Natural killer cell (primary cell): ENCODE measurements at regions not wholly inside any gene's neighbourhood (a gene's known extent, or its start where the extent isn't known, plus 50 kb on each side); places are given as distances from the start of the nearest gene placed in this dataset.
"Not testable (repeated sequence)": the region's sequence is repeated elsewhere in the genome, so short reads cannot be mapped to it uniquely, and the experiment has no call there.

Source experiments
- ATAC-seq, 3 donors: fragments of 150-1000 bp in 2 of 3; fragments of 200-7000 bp in 1 of 3; cut with Tn5 transposase; 1 replicate in 1 of 3; 2 replicates in 2 of 3; pipeline ENCODE4 v1.10.0; 2021; ENCODE audit warnings: mild to moderate bottlenecking in 2 of 3, moderate library complexity in 2 of 3
- DNase-seq, 2 donors: peaks; one replicate each; pipeline versions ENCODE4 v3.0.0 to v3.0.0-alpha.2; 2013 to 2021; ENCODE audit warnings: mixed read lengths in 1 of 2
- H3K27ac ChIP-seq: one replicate; pipeline ENCODE4 v1.5.1; 2013; ENCODE audit warnings: mild to moderate bottlenecking, low read length
- H3K27me3 ChIP-seq: one replicate; pipeline ENCODE4 v1.6.1; 2013; ENCODE audit warnings: low read length; ENCODE audit not compliant: control insufficient read depth, insufficient read depth
- H3K36me3 ChIP-seq: one replicate; pipeline ENCODE4 v1.6.1; 2013; ENCODE audit warnings: low read length; ENCODE audit not compliant: control insufficient read depth, insufficient read depth
- H3K4me1 ChIP-seq: one replicate; pipeline ENCODE4 v1.6.1; 2013; ENCODE audit warnings: low read length; ENCODE audit not compliant: control insufficient read depth, insufficient read depth
- H3K4me3 ChIP-seq: one replicate; pipeline ENCODE4 v1.5.1; 2013; ENCODE audit warnings: low read length
- H3K9me3 ChIP-seq: one replicate; pipeline ENCODE4 v1.6.1; 2013; ENCODE audit warnings: low read length; ENCODE audit not compliant: control insufficient read depth, insufficient read depth
- H3K27ac Mint-ChIP-seq, 2 donors: one replicate each; pipeline ENCODE4 v1.8.0; 2022; ENCODE audit warnings: mild to moderate bottlenecking in 2 of 2, mixed read lengths in 2 of 2, moderate library complexity in 1 of 2
- H3K27me3 Mint-ChIP-seq, 2 donors: one replicate each; pipeline ENCODE4 v1.8.0; 2022; ENCODE audit warnings: low read depth in 2 of 2, mixed read lengths in 2 of 2
- H3K36me3 Mint-ChIP-seq: one replicate; pipeline ENCODE4 v1.8.0; 2022; ENCODE audit warnings: mixed read lengths
- H3K4me1 Mint-ChIP-seq, 2 donors: one replicate each; pipeline ENCODE4 v1.8.0; 2022; ENCODE audit warnings: mixed read lengths in 2 of 2
- H3K4me3 Mint-ChIP-seq: one replicate; pipeline ENCODE4 v1.8.0; 2022; ENCODE audit warnings: mild to moderate bottlenecking, moderate library complexity, mixed read lengths
- H3K9me3 Mint-ChIP-seq, 2 donors: one replicate each; pipeline ENCODE4 v1.8.0; 2022; ENCODE audit warnings: mixed read lengths in 2 of 2
- CTCF ChIP-seq: fragments of 200-600 bp; IDR thresholded peaks from one replicate; pipeline ENCODE4 v1.8.0; 2022; ENCODE audit warnings: antibody characterized with exemption
- WGBS: methylation state at CpG from one replicate; pipeline ENCODE4 v1.1.7; 2013; ENCODE audit warnings: missing lambda C conversion rate; ENCODE audit not compliant: insufficient coverage; 5-methylcytosine and 5-hydroxymethylcytosine counted together
- intact Hi-C: fragments of 100-400 bp; cut with micrococcal nuclease; formaldehyde crosslinking; loops from one replicate; pipeline ENCODE4 v1.14.2; 2022

DNA sequence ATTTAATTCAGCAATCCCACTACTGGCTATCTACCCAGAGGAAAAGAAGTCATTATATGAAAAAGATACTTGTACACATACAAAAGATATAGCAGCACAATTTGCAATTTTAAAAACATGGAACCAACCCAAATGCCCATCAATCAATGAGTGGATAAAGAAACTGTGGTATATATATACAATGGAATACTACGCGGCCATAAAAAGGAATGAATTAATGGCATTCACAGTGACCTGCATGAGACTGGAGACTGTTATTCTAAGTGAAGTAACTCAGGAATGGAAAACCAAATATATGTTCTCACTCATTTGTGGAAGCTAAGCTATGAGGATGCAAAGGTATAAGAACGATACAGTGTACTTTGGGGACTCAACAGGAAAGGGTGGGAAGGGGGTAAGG, 102.8 kb upstream of the KCNMA1 start:
- intact Hi-C loops, H3K27ac Mint-ChIP-seq, ATAC-seq, H3K4me1 Mint-ChIP-seq, H3K4me3 Mint-ChIP-seq, H3K36me3 ChIP-seq, H3K4me3 ChIP-seq, DNase-seq, H3K4me1 ChIP-seq, H3K27ac ChIP-seq, H3K9me3 ChIP-seq, H3K27me3 ChIP-seq: not testable (repeated sequence)
- WGBS: 100% methylated on average over 3 of the region's 3 CpGs
- H3K27me3 Mint-ChIP-seq: peaks cover 5 to 13% of the 10 kb centered on the region in 2 donors
- peaks cover 18% of the 10 kb centered on the region for H3K36me3 Mint-ChIP-seq
- peaks cover 4 to 20% of the 10 kb centered on the region in 2 donors for H3K9me3 Mint-ChIP-seq

DNA sequence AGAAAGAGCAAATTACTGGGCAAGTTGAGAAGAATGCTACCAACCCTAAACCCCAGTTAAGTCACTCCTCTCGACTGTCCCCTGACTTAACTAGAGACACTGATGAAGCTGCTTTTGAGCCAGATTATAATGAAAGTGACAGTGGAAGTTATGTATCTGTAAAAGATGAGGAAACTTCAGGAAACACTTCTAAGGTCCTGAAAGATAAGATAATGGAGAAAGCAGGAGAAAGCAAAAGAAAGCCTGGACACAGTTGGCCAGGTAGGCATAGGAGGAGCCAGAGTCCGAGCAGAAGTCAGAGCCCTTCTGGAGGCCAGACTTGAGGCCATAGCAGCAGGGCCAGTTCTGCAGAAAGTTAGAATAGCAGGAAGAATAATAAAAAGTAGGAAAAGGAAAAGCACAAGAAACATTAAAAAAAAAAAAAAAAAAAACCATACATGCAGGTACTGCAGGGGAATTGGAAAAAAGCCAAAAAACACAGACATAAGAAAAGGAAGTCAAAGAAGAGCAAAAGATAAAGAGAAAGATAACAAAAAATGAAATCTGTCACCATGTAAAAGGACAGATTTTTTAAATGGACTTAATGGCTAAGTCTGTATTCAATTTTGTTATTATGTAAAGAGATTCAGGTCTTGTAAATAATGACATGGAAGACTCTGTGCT, 101.0 kb upstream of the KCNMA1 start:
- 75% methylated on average over 1 of the region's 2 CpGs for WGBS
- DNase-seq: no peak
- no peak overlapping the region for H3K27ac Mint-ChIP-seq

DNA sequence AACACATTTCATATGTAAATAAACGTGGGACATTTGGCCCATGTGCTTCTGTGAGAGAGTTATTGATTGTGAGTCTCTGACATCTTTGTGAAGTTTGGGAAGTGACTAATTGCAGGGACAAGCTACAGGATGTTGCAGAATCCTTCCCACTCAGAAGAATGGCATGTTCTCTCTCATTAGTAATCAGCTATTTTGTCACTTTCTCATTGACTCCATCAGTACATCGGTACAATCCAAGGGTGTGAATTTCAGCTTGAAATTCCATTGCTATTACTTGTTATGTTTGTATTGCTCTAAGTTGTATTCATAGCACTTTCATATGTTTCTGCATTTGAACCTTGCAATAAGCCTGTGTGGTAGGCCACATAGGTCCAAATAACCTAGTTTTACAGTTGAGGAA, 100.0 kb upstream of the KCNMA1 start:
- H3K27me3 Mint-ChIP-seq: peaks cover 0 to 13% of the 10 kb centered on the region in 2 donors
- intact Hi-C loops: no loop called here
- H3K27ac Mint-ChIP-seq: no peak overlapping the region
- H3K36me3 Mint-ChIP-seq: peaks cover 18% of the 10 kb centered on the region
- WGBS: 43% methylated on average over 1 of the region's 2 CpGs
- Histone ChIP-seq H3K27me3 (no peaks in the 10 kb centered on the region), H3K27ac (no peak overlapping the region), H3K36me3 (no peaks in the 10 kb centered on the region), H3K4me3 (no peak overlapping the region), H3K9me3 (peaks cover 8% of the 10 kb centered on the region), H3K4me1 (no peaks in the 10 kb centered on the region)
- ATAC-seq (no peak), DNase-seq (no peak)
- TF ChIP-seq CTCF: no peak
- H3K4me1 Mint-ChIP-seq: no peaks in the 10 kb centered on the region
- no peak overlapping the region for H3K4me3 Mint-ChIP-seq
- peaks cover 4 to 20% of the 10 kb centered on the region in 2 donors for H3K9me3 Mint-ChIP-seq

More for the DNA sequence above, 101.0 kb upstream of the KCNMA1 start:
- Mint-ChIP-seq H3K36me3 (peaks cover 18% of the 10 kb centered on the region), H3K9me3 (peaks cover 4 to 20% of the 10 kb centered on the region in 2 donors), H3K4me1 (no peaks in the 10 kb centered on the region), H3K27me3 (peaks cover 5 to 13% of the 10 kb centered on the region in 2 donors), H3K4me3 (no peak overlapping the region)
- H3K36me3 ChIP-seq: no peaks in the 10 kb centered on the region
- TF ChIP-seq CTCF: no peak
- peaks cover 8% of the 10 kb centered on the region for H3K9me3 ChIP-seq
- H3K27me3 ChIP-seq: no peaks in the 10 kb centered on the region
- no peaks in the 10 kb centered on the region for H3K4me1 ChIP-seq
- H3K4me3 ChIP-seq: no peak overlapping the region
- no peak overlapping the region for H3K27ac ChIP-seq
- intact Hi-C loops: no loop called here
- no peak for ATAC-seq

- H3K27me3 Mint-ChIP-seq, H3K27me3 ChIP-seq, H3K4me1 ChIP-seq, H3K4me3 ChIP-seq, H3K27ac Mint-ChIP-seq, H3K27ac ChIP-seq, H3K4me1 Mint-ChIP-seq, H3K4me3 Mint-ChIP-seq, intact Hi-C loops, DNase-seq, H3K36me3 ChIP-seq, ATAC-seq, H3K9me3 ChIP-seq: not testable (repeated sequence)
- WGBS: 79% methylated on average over 5 of the region's 5 CpGs
- peaks cover 4 to 15% of the 10 kb centered on the region in 2 donors for H3K9me3 Mint-ChIP-seq
- peaks cover 14% of the 10 kb centered on the region for H3K36me3 Mint-ChIP-seq
Measured at GRCh38 chr10:77735136-77735535, 97.5 kb upstream of the KCNMA1 start.
